Smooth muscle cell (in vitro differentiated cells): ENCODE measurements at regions not wholly inside any gene's neighbourhood (a gene's known extent, or its start where the extent isn't known, plus 50 kb on each side); places are given as distances from the start of the nearest gene placed in this dataset.

ENCODE experiments used
- DNase-seq: peaks from one replicate; lab custom pipeline; 2025; ENCODE audit not compliant: unreplicated experiment; lab: John Stamatoyannopoulos, UW
- H2AFZ ChIP-seq: fragments of 200-600 bp; sonication (generic); 2 replicates; pipeline ENCODE4 v1.6.0; 2016; ENCODE audit warnings: antibody characterized with exemption, low read depth, mild to moderate bottlenecking
- H3F3A ChIP-seq: fragments of 200-600 bp; sonication (generic); 2 replicates; pipeline ENCODE4 v1.6.0; 2017; ENCODE audit warnings: antibody characterized with exemption, low read depth
- H3K27ac ChIP-seq: fragments of 200-600 bp; sonication (generic); 2 replicates; pipeline ENCODE4 v1.5.1; 2016; ENCODE audit warnings: low read depth, mild to moderate bottlenecking
- H3K27me3 ChIP-seq: fragments of 200-600 bp; sonication (generic); 2 replicates; pipeline ENCODE4 v1.6.1; 2016; ENCODE audit warnings: low read depth, mild to moderate bottlenecking
- H3K36me3 ChIP-seq: fragments of 200-600 bp; sonication (generic); 2 replicates; pipeline ENCODE4 v1.5.1; 2016; ENCODE audit warnings: low read depth
- H3K4me1 ChIP-seq: fragments of 200-600 bp; sonication (generic); 2 replicates; pipeline ENCODE4 v1.5.1; 2016; ENCODE audit warnings: low read depth
- H3K4me2 ChIP-seq: fragments of 200-600 bp; sonication (generic); 2 replicates; pipeline ENCODE4 v1.6.0; 2016; ENCODE audit warnings: mild to moderate bottlenecking
- H3K4me3 ChIP-seq: fragments of 200-600 bp; sonication (generic); 2 replicates; pipeline ENCODE4 v1.5.1; 2016; ENCODE audit warnings: mild to moderate bottlenecking
- H3K79me2 ChIP-seq: fragments of 200-600 bp; sonication (generic); 2 replicates; pipeline ENCODE4 v1.6.0; 2016; ENCODE audit warnings: low read depth, mild to moderate bottlenecking
- H3K9ac ChIP-seq: fragments of 200-600 bp; sonication (generic); 2 replicates; pipeline ENCODE4 v1.6.0; 2016; ENCODE audit warnings: low read depth
- H3K9me3 ChIP-seq: fragments of 200-600 bp; sonication (generic); replicated peaks from 2 replicates; pipeline ENCODE4 v1.5.1; 2016; ENCODE audit warnings: low read depth
- H4K20me1 ChIP-seq: fragments of 200-600 bp; sonication (generic); 2 replicates; pipeline ENCODE4 v1.6.0; 2016; ENCODE audit warnings: low read depth
- CTCF ChIP-seq: fragments of 200-600 bp; sonication (generic); IDR thresholded peaks from 2 replicates; pipeline ENCODE4 v1.5.1; 2017; ENCODE audit warnings: borderline replicate concordance, mild to moderate bottlenecking, antibody characterized with exemption; ENCODE audit not compliant: insufficient read depth, poor library complexity, severe bottlenecking
- WGBS: methylation state at CpG from one replicate; pipeline ENCODE4 v1.1.7; 2016; ENCODE audit warnings: low lambda C conversion rate; 5-methylcytosine and 5-hydroxymethylcytosine counted together

- Histone ChIP-seq H3K4me2 (no peak overlapping the region), H3K27ac (no peak overlapping the region), H3F3A (peaks cover 9% of the 10 kb centered on the region), H3K4me3 (no peak overlapping the region), H3K9me3 (no peaks in the 10 kb centered on the region), H3K4me1 (no peaks in the 10 kb centered on the region), H3K79me2 (no peaks in the 10 kb centered on the region), H3K9ac (no peak overlapping the region), H3K36me3 (no peaks in the 10 kb centered on the region), H4K20me1 (no peaks in the 10 kb centered on the region), H2AFZ (no peak overlapping the region), H3K27me3 (peaks cover 15% of the 10 kb centered on the region)
- WGBS: 91% methylated on average over 3 of the region's 3 CpGs
- no peak for TF ChIP-seq CTCF
- DNase-seq: no peak
These were observed 69.1 kb upstream of the CD82 start for GRCh38 chr11:44496391-44496790.

- Histone ChIP-seq H3F3A (no peaks in the 10 kb centered on the region), H3K4me3 (no peak overlapping the region), H3K4me2 (no peak overlapping the region), H4K20me1 (no peaks in the 10 kb centered on the region), H3K9ac (no peak overlapping the region), H3K9me3 (no peaks in the 10 kb centered on the region), H3K27me3 (peaks cover 16% of the 10 kb centered on the region), H3K27ac (no peak overlapping the region), H3K79me2 (no peaks in the 10 kb centered on the region), H3K4me1 (no peaks in the 10 kb centered on the region), H2AFZ (no peak overlapping the region), H3K36me3 (no peaks in the 10 kb centered on the region)
- 79% methylated on average over 4 of the region's 4 CpGs for WGBS
- no peak for DNase-seq
- TF ChIP-seq CTCF: no peak
These were observed 67.2 kb upstream of the CD82 start for GRCh38 chr11:44498089-44498871.

- H4K20me1 ChIP-seq: no peaks in the 10 kb centered on the region
- no peak overlapping the region for H2AFZ ChIP-seq
- H3K79me2 ChIP-seq: no peaks in the 10 kb centered on the region
- no peak for DNase-seq
- H3K4me1 ChIP-seq: no peaks in the 10 kb centered on the region
- TF ChIP-seq CTCF: no peak
- no peaks in the 10 kb centered on the region for H3K9me3 ChIP-seq
- no peak overlapping the region for H3K9ac ChIP-seq
- H3K4me2 ChIP-seq: no peak overlapping the region
- peaks cover 4% of the 10 kb centered on the region for H3K27me3 ChIP-seq
- no peaks in the 10 kb centered on the region for H3K36me3 ChIP-seq
- H3F3A ChIP-seq: peaks cover under 1% of the 10 kb centered on the region
- no peak overlapping the region for H3K27ac ChIP-seq
- WGBS: 92% methylated on average over 6 of the region's 6 CpGs
- no peak overlapping the region for H3K4me3 ChIP-seq
These were observed 63.0 kb upstream of the CD82 start for GRCh38 chr11:44502506-44502905.

GRCh38 chr11:44505581-44506054 lies 59.8 kb upstream of the CD82 start:
- no peak overlapping the region for H3K27ac ChIP-seq
- peaks cover 8% of the 10 kb centered on the region for H3K27me3 ChIP-seq

More at GRCh38 chr11:44505581-44506054, 59.8 kb upstream of the CD82 start:
- Histone ChIP-seq H3F3A (peaks cover 4% of the 10 kb centered on the region), H3K4me2 (no peak overlapping the region), H4K20me1 (no peaks in the 10 kb centered on the region), H2AFZ (no peak overlapping the region), H3K4me3 (no peak overlapping the region), H3K9me3 (no peaks in the 10 kb centered on the region), H3K36me3 (no peaks in the 10 kb centered on the region), H3K9ac (no peak overlapping the region), H3K79me2 (no peaks in the 10 kb centered on the region), H3K4me1 (peaks cover 5% of the 10 kb centered on the region)
- 68% methylated on average over 5 of the region's 5 CpGs for WGBS
- TF ChIP-seq CTCF: no peak
- no peak for DNase-seq
